ENCODE measurements at regions not wholly inside any gene's neighbourhood (a gene's known extent, or its start where the extent isn't known, plus 50 kb on each side); places are given as distances from the start of the nearest gene placed in this dataset.
A peak's percentile ranks its signal among the peaks of the same experiment; 100 is the strongest.

- no peaks in the 10 kb centered on the region for H3K9me3 ChIP-seq
- no peaks in the 10 kb centered on the region for H3K4me1 ChIP-seq
- no peaks in the 10 kb centered on the region for H3K27me3 ChIP-seq
- no peak overlapping the region for H3K4me3 ChIP-seq
- H3K36me3 ChIP-seq, result no peaks in the 10 kb centered on the region
- DNase-seq, result peak; percentile 51 to 56
- no peak overlapping the region for H3K27ac ChIP-seq
- intact Hi-C loops (cut with DNase I; ENCODE audit: low total_unique reads), result no loop called here
- TF ChIP-seq CTCF (IDR thresholded peaks at IDR 0.05) (no peak), POLR2A (IDR thresholded peaks at IDR 0.05) (no peak)
Observed at GRCh38 chr17:79294459-79295071, 219.9 kb downstream of the ENGASE start.

GRCh38 chr17:79292501-79292900 is 217.9 kb downstream of the ENGASE start:
- no peaks in the 10 kb centered on the region for H3K4me1 ChIP-seq
- no peaks in the 10 kb centered on the region for H3K9me3 ChIP-seq
- no peak for DNase-seq
- intact Hi-C loops (cut with DNase I; ENCODE audit: low total_unique reads), result no loop called here
- no peaks in the 10 kb centered on the region for H3K27me3 ChIP-seq
- no peak overlapping the region for H3K4me3 ChIP-seq
- H3K36me3 ChIP-seq, result no peaks in the 10 kb centered on the region
- TF ChIP-seq CTCF (IDR thresholded peaks at IDR 0.05) (no peak), POLR2A (IDR thresholded peaks at IDR 0.05) (no peak)
- H3K27ac ChIP-seq, result no peak overlapping the region

GRCh38 chr17:79291391-79291790 is 216.8 kb downstream of the ENGASE start:
- Histone ChIP-seq H3K27me3 (no peaks in the 10 kb centered on the region), H3K4me1 (no peaks in the 10 kb centered on the region), H3K9me3 (no peaks in the 10 kb centered on the region), H3K27ac (no peak overlapping the region), H3K4me3 (no peak overlapping the region), H3K36me3 (no peaks in the 10 kb centered on the region)
- TF ChIP-seq POLR2A (IDR thresholded peaks at IDR 0.05) (no peak), CTCF (IDR thresholded peaks at IDR 0.05) (no peak)
- DNase-seq, result no peak
- intact Hi-C loops (cut with DNase I; ENCODE audit: low total_unique reads), result no loop called here

GRCh38 chr17:79290726-79291125 is 216.1 kb downstream of the ENGASE start:
- no peaks in the 10 kb centered on the region for H3K27me3 ChIP-seq

GRCh38 chr17:79288950-79289349 is 214.3 kb downstream of the ENGASE start:
- Histone ChIP-seq H3K27me3 (no peaks in the 10 kb centered on the region), H3K4me3 (no peak overlapping the region), H3K27ac (no peak overlapping the region), H3K4me1 (no peaks in the 10 kb centered on the region), H3K9me3 (no peaks in the 10 kb centered on the region), H3K36me3 (no peaks in the 10 kb centered on the region)
- TF ChIP-seq POLR2A (IDR thresholded peaks at IDR 0.05), result no peak
- no peak for TF ChIP-seq CTCF (IDR thresholded peaks at IDR 0.05)
- intact Hi-C loops (cut with DNase I; ENCODE audit: low total_unique reads), result no loop called here
- DNase-seq, result no peak

More at GRCh38 chr17:79290726-79291125, 216.1 kb downstream of the ENGASE start:
- intact Hi-C loops (cut with DNase I; ENCODE audit: low total_unique reads), result no loop called here
- Histone ChIP-seq H3K4me1 (no peaks in the 10 kb centered on the region), H3K36me3 (no peaks in the 10 kb centered on the region), H3K27ac (no peak overlapping the region), H3K9me3 (no peaks in the 10 kb centered on the region), H3K4me3 (no peak overlapping the region)
- no peak for DNase-seq
- no peak for TF ChIP-seq POLR2A (IDR thresholded peaks at IDR 0.05)

GRCh38 chr17:79286440-79286839 is 211.8 kb downstream of the ENGASE start:
- no peaks in the 10 kb centered on the region for H3K36me3 ChIP-seq
- no peak overlapping the region for H3K27ac ChIP-seq
- intact Hi-C loops (cut with DNase I; ENCODE audit: low total_unique reads), result no loop called here
- no peak for DNase-seq
- no peak overlapping the region for H3K4me3 ChIP-seq
- H3K4me1 ChIP-seq, result no peaks in the 10 kb centered on the region
- TF ChIP-seq CTCF (IDR thresholded peaks at IDR 0.05), result no peak
- TF ChIP-seq POLR2A (IDR thresholded peaks at IDR 0.05), result no peak
- no peaks in the 10 kb centered on the region for H3K27me3 ChIP-seq
- H3K9me3 ChIP-seq, result no peaks in the 10 kb centered on the region

Data from uterus (tissue), 3 donors.